GM19025 (cell line): ENCODE measurements at regions not wholly inside any gene's neighbourhood (a gene's known extent, or its start where the extent isn't known, plus 50 kb on each side); places are given as distances from the start of the nearest gene placed in this dataset.

Experiments used
- ATAC-seq: cut with Tn5 transposase; IDR thresholded peaks from one replicate; pipeline ENCODE4 v1.9.1; 2021; ENCODE audit warnings: mild to moderate bottlenecking, low read depth, moderate library complexity; ENCODE audit not compliant: unreplicated experiment

- no peak for ATAC-seq
Measured at GRCh38 chrX:149280011-149280410, 225.1 kb downstream of the IDS start.

GRCh38 chrX:149275836-149276235, 229.3 kb downstream of the IDS start:
- no peak for ATAC-seq

GRCh38 chrX:149274516-149275105, 230.5 kb downstream of the IDS start:
- no peak for ATAC-seq

GRCh38 chrX:149272690-149273463, 232.2 kb downstream of the IDS start:
- no peak for ATAC-seq

- ATAC-seq = no peak
Measured at GRCh38 chrX:149267878-149268813, 237.0 kb downstream of the IDS start.

GRCh38 chrX:149262086-149262485, 243.0 kb downstream of the IDS start:
- no peak for ATAC-seq

- ATAC-seq = no peak
Measured at GRCh38 chrX:149259241-149259640, 245.9 kb downstream of the IDS start.

GRCh38 chrX:149255860-149256259, 249.2 kb downstream of the IDS start:
- no peak for ATAC-seq

- ATAC-seq = no peak
Measured at GRCh38 chrX:149248073-149248625, 257.0 kb downstream of the IDS start.

- no peak for ATAC-seq
Measured at GRCh38 chrX:149230689-149231088, 274.4 kb downstream of the IDS start.

GRCh38 chrX:149223854-149224253, 281.3 kb downstream of the IDS start:
- ATAC-seq = no peak

- ATAC-seq = no peak
Measured at GRCh38 chrX:149222040-149222439, 283.1 kb downstream of the IDS start.

- ATAC-seq = no peak
Measured at GRCh38 chrX:149221230-149221629, 283.9 kb downstream of the IDS start.

GRCh38 chrX:149213264-149213663, 291.8 kb downstream of the IDS start:
- no peak for ATAC-seq

GRCh38 chrX:149208307-149208706, 296.8 kb downstream of the IDS start:
- no peak for ATAC-seq

GRCh38 chrX:149207518-149207917, 297.6 kb downstream of the IDS start:
- ATAC-seq = no peak

- no peak for ATAC-seq
Measured at GRCh38 chrX:149205937-149206336, 299.2 kb downstream of the IDS start.

GRCh38 chrX:149205081-149205480, 300.0 kb downstream of the IDS start:
- ATAC-seq = no peak

GRCh38 chrX:149199734-149200133, 305.4 kb downstream of the IDS start:
- no peak for ATAC-seq

- peak; percentile 79 for ATAC-seq
Measured at GRCh38 chrX:149198980-149199732, 305.9 kb downstream of the IDS start.
